ENCODE measurements at regions not wholly inside any gene's neighbourhood (a gene's known extent, or its start where the extent isn't known, plus 50 kb on each side); places are given as distances from the start of the nearest gene placed in this dataset.

DNA sequence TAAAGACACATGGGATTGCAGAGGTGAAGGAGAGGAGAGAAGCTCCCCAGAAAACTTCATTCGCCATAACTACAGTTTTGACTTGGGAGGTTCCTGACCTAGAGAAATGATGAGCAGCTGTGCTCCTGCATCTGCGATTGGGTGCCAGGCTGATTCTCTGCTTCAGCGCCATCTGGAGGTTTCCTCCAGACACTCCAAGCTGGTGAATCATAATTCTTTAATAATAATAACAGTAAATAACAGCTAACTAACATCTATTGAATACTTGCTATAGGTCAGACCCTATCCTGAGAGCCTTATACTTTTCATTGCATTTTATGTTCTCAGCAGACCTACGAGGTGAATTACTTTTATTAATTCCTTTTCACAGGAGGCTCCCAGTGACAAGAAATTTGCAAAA lies 575.8 kb downstream of the TOX3 start:
- Histone ChIP-seq H3K4me2 (ENCODE audit: low read depth, low read length) (no peak overlapping the region), H3K27ac (ENCODE audit: extremely low read length, insufficient read depth, low read length) (no peak overlapping the region), H3K36me3 (replicated peaks in 1 of 2; ENCODE audit: control insufficient read depth in 1 of 2, insufficient read depth in 2 of 2, low read length in 2 of 2) (no peaks in the 10 kb centered on the region), H3K9me3 (ENCODE audit: low read length) (no peaks in the 10 kb centered on the region), H3K27me3 (ENCODE audit: control insufficient read depth in 1 of 2, insufficient read depth in 2 of 2, low read length in 2 of 2) (no peaks in the 10 kb centered on the region; a peak in 2 of 5 replicates), H3K9ac (ENCODE audit: insufficient read depth, low read depth, low read length) (no peak overlapping the region), H2AFZ (ENCODE audit: low read length) (no peak overlapping the region), H3K4me3 (replicated peaks in 1 of 3; ENCODE audit: insufficient read depth in 1 of 3, low read depth in 2 of 3, low read length in 3 of 3) (no peak overlapping the region), H3K4me1 (ENCODE audit: insufficient read depth, low read length) (no peaks in the 10 kb centered on the region), H4K20me1 (ENCODE audit: insufficient read depth, low read length) (no peaks in the 10 kb centered on the region), H3K79me2 (ENCODE audit: insufficient read depth, low read length) (no peaks in the 10 kb centered on the region)
- no peak for DNase-seq (ENCODE audit: low spot score)
- ATAC-seq, result peak; percentile 65
- TF ChIP-seq NFYC (CRISPR knock-in tag; IDR thresholded peaks at IDR 0.05) (no peak), STAG1 (CRISPR knock-in tag; IDR thresholded peaks at IDR 0.05) (0 out of 2 replicates have a peak, but pooled peaks have one; percentile 12), REPIN1 (CRISPR knock-in tag; IDR thresholded peaks at IDR 0.05; ENCODE audit: borderline replicate concordance, low read depth) (peak; percentile 64; the same call in 1 of the 2 replicates), HCFC1 (IDR thresholded peaks at IDR 0.05; ENCODE audit: low read depth, low read length) (no peak), ZFP82 (CRISPR knock-in tag; IDR thresholded peaks at IDR 0.05; ENCODE audit: borderline replicate concordance) (no peak), RELA (CRISPR knock-in tag; IDR thresholded peaks at IDR 0.05) (no peak), SYNCRIP (IDR thresholded peaks at IDR 0.05; ENCODE audit: insufficient read depth, low read depth, low read length) (no peak), CTCF (CRISPR knock-in tag; IDR thresholded peaks at IDR 0.05) (peak; percentile 41), SNRNP70 (IDR thresholded peaks at IDR 0.05; ENCODE audit: low read depth, low read length) (no peak), ARNTL (CRISPR knock-in tag; IDR thresholded peaks at IDR 0.05) (no peak)
- TF ChIP-seq, protein P1, sequence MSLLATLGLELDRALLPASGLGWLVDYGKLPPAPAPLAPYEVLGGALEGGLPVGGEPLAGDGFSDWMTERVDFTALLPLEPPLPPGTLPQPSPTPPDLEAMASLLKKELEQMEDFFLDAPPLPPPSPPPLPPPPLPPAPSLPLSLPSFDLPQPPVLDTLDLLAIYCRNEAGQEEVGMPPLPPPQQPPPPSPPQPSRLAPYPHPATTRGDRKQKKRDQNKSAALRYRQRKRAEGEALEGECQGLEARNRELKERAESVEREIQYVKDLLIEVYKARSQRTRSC (CRISPR knock-in tag; IDR thresholded peaks at IDR 0.05; ENCODE audit: low read depth), result no peak
- ChIA-PET POLR2A (no interaction called here), CTCF (ENCODE audit: low intra/inter-chr PET ratio, low total read pairs) (no interaction called here)
- FAIRE-seq, result peak; percentile 39
- intact Hi-C loops (cut with micrococcal nuclease; ENCODE audit: unreplicated experiment) (no loop called here), in situ Hi-C loops (cut with HindIII; ENCODE audit: extremely low pct_ligation_motif_present, low pct_unique_long_range_greater_than_20kb) (loop anchor here (10.0 kb wide), 1 partner anchor 586 kb away; no protein-coding TSS in a partner anchor)
- WGBS (ENCODE audit: low lambda C conversion rate), result 28% methylated on average over 4 of the region's 4 CpGs
- BruUV-seq (replicated peaks), result no TSS peak
